Erythroblast (primary cell): ENCODE measurements at regions not wholly inside any gene's neighbourhood (a gene's known extent, or its start where the extent isn't known, plus 50 kb on each side); places are given as distances from the start of the nearest gene placed in this dataset.

ENCODE experiments used
- DNase-seq, 2 experiments: peaks; one replicate each; lab custom pipeline; 2025; lab: John Stamatoyannopoulos, UW
- GATA1 ChIP-seq: IDR thresholded peaks from 2 replicates; pipeline ENCODE4 v1.6.1; 2011; ENCODE audit warnings: low read depth, mild to moderate bottlenecking, control low read depth, low read length, moderate library complexity
- POLR2A ChIP-seq: IDR thresholded peaks from 2 replicates; pipeline ENCODE4 v1.6.1; 2011; ENCODE audit warnings: mild to moderate bottlenecking, low read length

GRCh38 chr11:95505927-95506426 lies 275.0 kb upstream of the SESN3 start:
- no peak for DNase-seq
- TF ChIP-seq POLR2A (no peak), GATA1 (no peak)

- DNase-seq = no peak
- TF ChIP-seq POLR2A (no peak), GATA1 (no peak)
Observed at GRCh38 chr11:95503047-95503446, 272.0 kb upstream of the SESN3 start.

DNA sequence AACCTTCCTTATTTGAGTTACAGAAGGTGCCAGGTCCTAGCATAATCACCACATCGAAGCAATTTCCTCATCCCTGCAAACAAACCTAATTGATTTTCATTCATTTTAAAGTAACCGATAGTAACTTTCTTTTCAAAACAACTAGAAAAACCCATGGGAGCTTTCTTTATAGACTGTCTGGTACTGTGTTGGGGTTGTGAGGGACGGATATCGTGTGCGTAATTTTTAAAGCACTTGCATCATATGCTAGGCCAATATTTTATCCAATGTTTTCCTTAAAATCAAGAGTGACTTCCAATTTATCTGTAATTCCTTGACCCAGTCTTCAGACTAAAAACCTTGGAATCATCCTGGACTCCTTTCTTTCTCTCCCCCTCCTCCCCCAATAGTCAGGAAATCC lies 271.5 kb upstream of the SESN3 start:
- TF ChIP-seq GATA1 (no peak), POLR2A (no peak)
- DNase-seq = no peak

DNA sequence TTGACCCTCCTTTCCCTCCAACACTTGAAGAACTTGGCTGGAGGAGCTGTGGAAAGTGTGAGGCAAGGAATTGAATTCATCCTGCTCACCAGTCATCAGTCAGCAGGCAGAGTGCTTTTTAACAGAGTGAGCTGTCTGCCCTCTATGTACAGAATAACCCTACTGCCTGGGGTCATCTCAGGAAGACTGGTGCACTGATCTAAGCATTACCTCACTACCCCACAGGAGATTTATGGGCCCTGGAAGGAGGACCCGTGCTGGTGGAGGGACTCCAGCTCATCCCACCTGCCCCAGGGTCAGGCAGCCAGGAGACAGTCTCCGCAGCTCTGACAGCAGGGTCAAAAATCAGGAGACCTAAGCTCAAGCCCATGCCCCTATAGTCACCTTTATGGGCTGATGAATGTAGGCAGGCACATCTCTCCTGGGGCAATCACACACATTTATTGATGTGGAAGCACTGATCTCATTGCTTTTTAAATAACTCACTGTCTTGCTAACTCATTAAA lies 270.8 kb upstream of the SESN3 start:
- no peak for TF ChIP-seq POLR2A
- TF ChIP-seq GATA1 = no peak
- DNase-seq = no peak

- no peak for DNase-seq
- TF ChIP-seq GATA1 (no peak), POLR2A (no peak)
Observed at GRCh38 chr11:95500466-95500865, 269.5 kb upstream of the SESN3 start.

DNA sequence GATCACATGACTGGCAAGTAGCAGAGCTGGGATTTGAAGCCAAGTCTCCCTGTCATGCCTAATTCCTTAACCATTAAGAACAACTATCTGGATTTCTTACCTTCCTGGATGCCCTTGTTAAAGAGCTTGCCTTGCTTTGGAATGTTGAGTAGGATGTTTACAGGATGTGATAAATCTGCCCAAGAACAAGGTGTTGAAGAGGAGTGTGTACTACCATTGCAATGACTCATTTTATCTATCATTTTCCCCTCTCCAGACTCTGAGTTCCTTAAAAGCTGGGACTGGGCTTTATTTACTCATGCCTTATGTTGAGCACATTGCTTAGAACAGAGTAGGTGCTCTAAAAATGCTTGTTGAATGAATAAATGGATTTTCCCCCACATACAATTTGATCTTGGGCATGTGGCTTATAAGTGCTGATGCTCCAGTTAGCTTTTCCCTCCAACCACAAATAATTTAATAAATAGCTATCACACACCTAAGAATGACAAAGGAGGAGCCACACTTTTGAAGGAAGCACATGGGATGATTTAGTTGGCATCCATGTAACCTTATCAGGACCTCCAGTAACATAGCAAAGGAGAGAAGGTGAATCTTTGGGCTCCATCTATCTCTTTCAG lies 268.6 kb upstream of the SESN3 start:
- no peak for TF ChIP-seq POLR2A
- no peak for TF ChIP-seq GATA1
- DNase-seq = no peak

DNA sequence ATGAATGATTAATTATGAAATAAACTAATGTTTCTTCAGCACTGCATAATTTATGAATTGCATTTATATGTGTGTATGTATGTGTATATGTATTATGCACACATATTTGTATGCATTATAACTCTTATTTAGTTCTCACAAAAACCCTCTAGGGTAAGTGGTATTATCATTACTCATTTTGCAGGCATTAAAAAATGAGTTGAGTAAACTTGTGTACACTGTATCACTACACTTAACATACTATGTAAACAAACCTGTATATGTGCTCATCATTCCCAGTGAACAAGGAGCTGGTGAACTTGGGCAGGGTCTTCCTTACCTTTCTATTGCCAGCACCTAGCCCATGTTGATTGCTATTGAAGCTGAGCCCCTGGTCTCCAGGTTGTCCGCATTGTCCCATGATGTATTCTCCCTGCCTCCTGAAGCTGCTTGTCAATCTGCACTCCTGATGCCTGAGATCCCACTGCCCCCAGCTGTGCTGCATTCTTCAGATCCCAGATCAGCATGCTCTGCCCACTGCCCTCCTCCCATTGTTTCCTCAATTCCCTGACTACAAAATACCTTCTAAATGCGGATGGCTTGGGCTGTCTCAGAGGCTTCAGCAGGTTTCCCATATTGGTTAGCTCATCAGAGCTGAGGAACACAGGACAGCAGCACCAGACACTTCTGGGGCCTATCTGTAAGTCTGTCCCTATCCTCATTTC lies 267.9 kb upstream of the SESN3 start:
- TF ChIP-seq POLR2A (no peak), GATA1 (no peak)
- DNase-seq = no peak

- TF ChIP-seq GATA1 = no peak
- no peak for TF ChIP-seq POLR2A
Observed at GRCh38 chr11:95496901-95497300, 265.9 kb upstream of the SESN3 start.

GRCh38 chr11:95495706-95496105 lies 264.7 kb upstream of the SESN3 start:
- DNase-seq = no peak
- TF ChIP-seq GATA1 = no peak
- TF ChIP-seq POLR2A = no peak

More at GRCh38 chr11:95496901-95497300, 265.9 kb upstream of the SESN3 start:
- DNase-seq = no peak

DNA sequence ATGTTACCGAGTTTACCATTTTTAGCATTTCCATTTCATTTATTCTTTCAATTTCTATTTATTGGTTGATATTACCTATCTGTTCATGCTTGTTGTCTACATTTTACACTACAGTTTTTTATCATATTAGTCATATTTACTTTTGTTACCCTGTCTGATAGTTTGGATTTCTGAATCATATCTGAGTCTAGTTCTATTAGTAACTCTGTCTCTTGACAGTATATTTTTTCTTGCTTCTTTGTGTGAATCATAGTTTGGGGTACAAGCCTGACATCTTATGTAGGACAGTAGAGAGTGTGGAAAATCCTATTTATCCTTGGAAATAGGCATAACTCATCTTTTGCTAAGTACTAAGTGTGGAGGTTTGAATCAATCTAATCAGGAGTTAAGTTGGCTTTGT lies 263.9 kb upstream of the SESN3 start:
- DNase-seq = no peak
- TF ChIP-seq GATA1 (no peak), POLR2A (no peak)

DNA sequence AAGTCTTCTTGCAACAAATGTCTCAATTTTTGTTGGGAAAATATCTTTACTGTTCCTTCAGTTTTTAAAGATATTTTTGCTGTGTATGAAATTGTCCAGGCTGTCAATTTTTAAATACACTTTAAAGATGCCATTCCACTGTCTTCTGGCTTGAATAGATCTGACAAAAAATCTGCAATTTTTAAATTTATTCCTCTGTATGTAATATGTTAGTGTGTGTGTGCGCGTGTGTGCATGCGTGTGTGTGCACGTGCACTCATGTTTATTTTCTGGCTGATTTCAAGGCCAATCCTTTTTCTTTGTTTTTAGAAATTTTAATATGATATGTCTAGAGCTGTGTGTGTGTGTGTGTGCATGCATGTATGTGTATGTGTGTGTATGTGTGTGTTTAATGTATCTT lies 263.2 kb upstream of the SESN3 start:
- no peak for DNase-seq
- no peak for TF ChIP-seq GATA1
- TF ChIP-seq POLR2A = no peak

GRCh38 chr11:95490625-95491024 lies 259.6 kb upstream of the SESN3 start:
- TF ChIP-seq POLR2A = no peak
- no peak for TF ChIP-seq GATA1

DNA sequence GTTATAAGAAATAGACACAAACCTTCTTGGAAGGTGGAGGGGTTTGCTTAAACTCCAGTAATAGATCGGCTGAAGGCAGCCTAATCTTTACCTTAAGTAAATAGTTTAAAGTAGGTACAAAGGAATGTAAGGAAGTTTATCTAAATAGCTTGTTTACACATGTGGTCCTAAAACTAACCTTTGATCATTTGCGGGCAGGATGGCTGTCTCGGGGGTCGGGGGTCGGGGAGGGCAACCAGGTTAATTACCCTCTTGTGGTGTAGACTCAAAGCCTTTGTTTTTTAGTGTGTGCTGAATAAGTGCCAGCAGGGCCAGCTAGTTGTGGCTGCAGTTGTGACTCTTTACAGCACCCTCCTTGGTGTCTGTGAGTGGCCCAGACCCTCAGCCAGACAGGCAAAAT lies 256.9 kb upstream of the SESN3 start:
- no peak for DNase-seq
- TF ChIP-seq POLR2A (no peak), GATA1 (no peak)

More at GRCh38 chr11:95490625-95491024, 259.6 kb upstream of the SESN3 start:
- no peak for DNase-seq

GRCh38 chr11:95487391-95487790 lies 256.4 kb upstream of the SESN3 start:
- DNase-seq = no peak
- TF ChIP-seq POLR2A (no peak), GATA1 (no peak)

DNA sequence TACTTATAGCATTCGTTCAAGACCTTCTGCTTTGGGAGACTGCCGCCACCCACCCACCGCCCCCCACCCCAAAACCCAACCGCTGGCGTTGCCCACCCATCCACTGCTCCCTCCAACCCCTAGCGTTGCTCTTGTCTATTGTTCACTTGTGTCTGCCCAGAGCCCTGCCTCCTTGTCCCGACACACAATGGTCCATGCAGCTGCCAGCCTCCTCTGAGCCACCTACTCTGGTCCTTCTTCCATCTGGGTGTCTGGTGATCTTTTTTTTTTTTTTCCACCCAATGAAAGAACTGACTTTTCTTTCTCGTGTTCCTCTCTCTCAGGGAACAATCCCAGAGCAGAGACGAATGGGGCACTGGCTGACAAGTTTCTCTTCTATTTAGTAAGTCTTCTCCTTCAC lies 256.0 kb upstream of the SESN3 start:
- TF ChIP-seq GATA1 (no peak), POLR2A (no peak)
- DNase-seq = no peak
